HCT116 (cell line): ENCODE measurements at regions not wholly inside any gene's neighbourhood (a gene's known extent, or its start where the extent isn't known, plus 50 kb on each side); places are given as distances from the start of the nearest gene placed in this dataset.

ENCODE experiments used
- ATAC-seq: fragments of 200-7000 bp; cut with Tn5 transposase; 2 replicates; pipeline ENCODE4 v1.9.1; 2020; ENCODE audit warnings: mild to moderate bottlenecking, moderate library complexity
- BruUV-seq: library from RNA; stranded (reverse); fragments of 400-500 nt; replicated peaks from 2 replicates; lab custom pipeline; 2021; lab: Mats Ljungman, UMichigan
- CTCF ChIA-PET: fragments of 300-600 bp; sonication (Branson Sonifier 250); formaldehyde crosslinking; loops from one replicate; lab custom pipeline; 2021; ENCODE audit warnings: antibody characterized with exemption; lab: Charles Lee
- POLR2A ChIA-PET: fragments of 300-600, 350-600 bp; sonication (Branson Sonifier 250); formaldehyde crosslinking; loops from one replicate; lab custom pipeline; 2021; ENCODE audit warnings: antibody characterized with exemption; lab: Charles Lee
- RAD21 ChIA-PET, 2 experiments: fragments of 300-600 bp; sonication (Branson Sonifier 250); formaldehyde crosslinking; loops; one replicate each; lab custom pipeline; 2023; ENCODE audit warnings: low total read pairs in 2 of 2; ENCODE audit not compliant: uncharacterized antibody in 2 of 2, unreplicated experiment in 2 of 2, low non-redundant PET in 1 of 2; lab: Charles Lee
- DNase-seq: peaks from one replicate; pipeline ENCODE4 v3.0.0-alpha.2; 2010; ENCODE audit warnings: low read depth, low spot score
- H2AFZ ChIP-seq: fragments of 200-600 bp; shearing (Covaris generic), sonication (generic); 2 replicates; pipeline ENCODE4 v1.6.1; 2017; ENCODE audit warnings: low read depth, mixed run types, mixed read lengths, antibody characterized with exemption, low read length; ENCODE audit not compliant: poor library complexity, severe bottlenecking
- H3K27ac ChIP-seq: 2 replicates; pipeline ENCODE4 v1.5.1; 2012; ENCODE audit warnings: low read depth, low read length
- H3K27me3 ChIP-seq: fragments of 200-600 bp; sonication (generic); 2 replicates; pipeline ENCODE4 v1.6.1; 2016; ENCODE audit warnings: mixed run types, low read length, mixed read lengths; ENCODE audit not compliant: insufficient read depth
- H3K36me3 ChIP-seq, 2 experiments: fragments of 200-500 bp in 1 of 2; fragments of 200-600 bp in 1 of 2; sonication (Bioruptor generic) in 1 of 2; sonication (generic) in 1 of 2; 2 replicates each; pipeline versions ENCODE4 v1.5.1 to v1.6.1; 2014 to 2016; ENCODE audit warnings: low read length in 2 of 2, inconsistent platforms in 1 of 2, mixed read lengths in 1 of 2, mixed run types in 1 of 2; ENCODE audit not compliant: insufficient read depth in 2 of 2, control insufficient read depth in 1 of 2
- H3K4me1 ChIP-seq, 2 experiments: fragments of 200-600 bp in 1 of 2; sonication (generic) in 1 of 2; 2 replicates each; pipeline versions ENCODE4 v1.5.1 to v1.6.1; 2012 to 2017; ENCODE audit warnings: low read length in 2 of 2, inconsistent platforms in 1 of 2, mild to moderate bottlenecking in 1 of 2, mixed read lengths in 1 of 2, mixed run types in 1 of 2, moderate library complexity in 1 of 2; ENCODE audit not compliant: insufficient read depth in 2 of 2, control insufficient read depth in 1 of 2
- H3K4me2 ChIP-seq: fragments of 200-600 bp; sonication (generic); 2 replicates; pipeline ENCODE4 v1.6.1; 2017; ENCODE audit warnings: mixed run types, low read length, mixed read lengths
- H3K4me3 ChIP-seq, 2 experiments: fragments of 200-600 bp in 1 of 2; sonication (generic) in 1 of 2; replicated peaks in 1 of 2; 2 replicates each; pipeline ENCODE4 v1.5.1; 2011 to 2016; ENCODE audit warnings: low read length in 2 of 2, control low read depth in 1 of 2, low read depth in 1 of 2, mild to moderate bottlenecking in 1 of 2, mixed read lengths in 1 of 2, mixed run types in 1 of 2
- H3K79me2 ChIP-seq: fragments of 200-600 bp; sonication (generic); 2 replicates; pipeline ENCODE4 v1.6.1; 2017; ENCODE audit warnings: mild to moderate bottlenecking, mixed run types, low read length, moderate library complexity, mixed read lengths; ENCODE audit not compliant: insufficient read depth
- H3K9ac ChIP-seq: fragments of 200-600 bp; sonication (generic); 2 replicates; pipeline ENCODE4 v1.6.1; 2016; ENCODE audit warnings: low read length, mixed read lengths
- H3K9me2 ChIP-seq: fragments of 200-600 bp; sonication (generic), shearing (Covaris generic); 2 replicates; pipeline ENCODE4 v1.6.1; 2017; ENCODE audit warnings: mixed run types, mild to moderate bottlenecking, moderate library complexity; ENCODE audit not compliant: insufficient read depth
- H3K9me3 ChIP-seq, 2 experiments: fragments of 200-500 bp in 1 of 2; fragments of 200-600 bp in 1 of 2; sonication (Bioruptor generic) in 1 of 2; sonication (generic) in 1 of 2; 2 replicates each; pipeline ENCODE4 v1.6.1; 2014 to 2017; ENCODE audit warnings: low read length in 2 of 2, mixed read lengths in 2 of 2, inconsistent platforms in 1 of 2, low read depth in 1 of 2, mild to moderate bottlenecking in 1 of 2, mixed run types in 1 of 2, moderate library complexity in 1 of 2; ENCODE audit not compliant: control insufficient read depth in 1 of 2, insufficient read depth in 1 of 2
- H4K20me1 ChIP-seq: fragments of 200-600 bp; sonication (generic), shearing (Covaris generic); 2 replicates; pipeline ENCODE4 v1.6.1; 2017; ENCODE audit warnings: mixed run types, mild to moderate bottlenecking, moderate library complexity; ENCODE audit not compliant: insufficient read depth
- ATF3 ChIP-seq: IDR thresholded peaks from 2 replicates; pipeline ENCODE4 v1.6.1; 2012
- CBX3 ChIP-seq: IDR thresholded peaks from 2 replicates; pipeline ENCODE4 v1.6.1; 2012; ENCODE audit warnings: low read depth
- CTCF ChIP-seq, 3 experiments: fragments of 200-600 bp in 1 of 3; sonication (generic) in 1 of 3; IDR thresholded peaks in 2 of 3; conservative IDR thresholded peaks in 1 of 3; 2 replicates each; pipeline ENCODE4 v1.5.1; 2012 to 2017; ENCODE audit warnings: low read depth in 2 of 3, low read length in 2 of 3, antibody characterized with exemption in 1 of 3, borderline replicate concordance in 1 of 3, control low read depth in 1 of 3, mild to moderate bottlenecking in 1 of 3, mixed read lengths in 1 of 3, mixed run types in 1 of 3, moderate library complexity in 1 of 3; ENCODE audit not compliant: insufficient read depth in 1 of 3
- EGR1 ChIP-seq: IDR thresholded peaks from 2 replicates; pipeline ENCODE4 v1.6.1; 2012; ENCODE audit warnings: low read depth
- ELF1 ChIP-seq: IDR thresholded peaks from 2 replicates; pipeline ENCODE4 v1.6.1; 2012; ENCODE audit warnings: low read depth, borderline replicate concordance
- EZH2 ChIP-seq: fragments of 200-600 bp; sonication (generic); IDR thresholded peaks from 2 replicates; pipeline ENCODE4 v1.6.1; 2017; ENCODE audit warnings: antibody characterized with exemption, mixed run types
- EZH2phosphoT487 ChIP-seq: fragments of 200-600 bp; IDR thresholded peaks from 2 replicates; pipeline ENCODE4 v1.6.1; 2018; ENCODE audit warnings: antibody characterized with exemption, borderline replicate concordance
- FOSL1 ChIP-seq: IDR thresholded peaks from 2 replicates; pipeline ENCODE4 v1.6.1; 2012; ENCODE audit warnings: low read depth
- JUND ChIP-seq: IDR thresholded peaks from 2 replicates; pipeline ENCODE4 v1.6.1; 2012
- MAX ChIP-seq: IDR thresholded peaks from 2 replicates; pipeline ENCODE4 v1.6.1; 2012
- POLR2A ChIP-seq: IDR thresholded peaks from 2 replicates; pipeline ENCODE4 v1.7.0; 2011; ENCODE audit warnings: borderline replicate concordance; ENCODE audit not compliant: insufficient read depth, insufficient read length; ENCODE audit errors: extremely low read depth
- POLR2AphosphoS5 ChIP-seq: IDR thresholded peaks from 2 replicates; pipeline ENCODE4 v1.6.1; 2011; ENCODE audit warnings: mild to moderate bottlenecking, low read depth, low read length, moderate library complexity
- RAD21 ChIP-seq: IDR thresholded peaks from 2 replicates; pipeline ENCODE4 v1.6.1; 2012; ENCODE audit warnings: low read depth, mild to moderate bottlenecking
- REST ChIP-seq: IDR thresholded peaks from 2 replicates; pipeline ENCODE4 v1.6.1; 2012; ENCODE audit warnings: low read depth
- SIN3A ChIP-seq: IDR thresholded peaks from 2 replicates; pipeline ENCODE4 v1.6.1; 2012; ENCODE audit warnings: low read depth
- SRF ChIP-seq: IDR thresholded peaks from 2 replicates; pipeline ENCODE4 v1.6.1; 2012; ENCODE audit warnings: low read depth
- YY1 ChIP-seq: IDR thresholded peaks from 2 replicates; pipeline ENCODE4 v1.6.1; 2011; ENCODE audit warnings: low read length, low read depth, moderate library complexity, mild to moderate bottlenecking; ENCODE audit not compliant: insufficient replicate concordance; ENCODE audit errors: extremely low read depth
- ZBTB33 ChIP-seq: IDR thresholded peaks from 2 replicates; pipeline ENCODE4 v1.6.1; 2011; ENCODE audit warnings: mild to moderate bottlenecking, low read length, moderate library complexity; ENCODE audit not compliant: insufficient replicate concordance; ENCODE audit errors: extremely low read depth
- ZFX ChIP-seq: fragments of 450-650 bp; IDR thresholded peaks from 2 replicates; pipeline ENCODE4 v1.6.1; 2017
- ZNF274 ChIP-seq: fragments of 200-500 bp; sonication (Bioruptor generic); IDR thresholded peaks from 2 replicates; pipeline ENCODE4 v1.6.1; 2014; ENCODE audit warnings: mild to moderate bottlenecking, low read depth, low read length, inconsistent platforms
- intact Hi-C: fragments of 100-400 bp; cut with micrococcal nuclease; formaldehyde crosslinking; loops from 2 replicates; pipeline ENCODE4 v1.10.0; 2022

- no peak overlapping the region for H3K9ac ChIP-seq
- no peaks in the 10 kb centered on the region; a peak in 1 of 4 replicates for H3K4me1 ChIP-seq
- no peak overlapping the region for H3K4me3 ChIP-seq
- H3K27me3 ChIP-seq = no peaks in the 10 kb centered on the region
- H3K79me2 ChIP-seq = no peaks in the 10 kb centered on the region
- no peaks in the 10 kb centered on the region for H3K9me2 ChIP-seq
- no peak overlapping the region for H2AFZ ChIP-seq
- no peak overlapping the region for H3K27ac ChIP-seq
- ChIA-PET CTCF (no interaction called here), POLR2A (no interaction called here), RAD21 (no interaction called here)
- H3K36me3 ChIP-seq = no peaks in the 10 kb centered on the region
- H3K9me3 ChIP-seq = no peaks in the 10 kb centered on the region
- DNase-seq (no peak), ATAC-seq (no peak)
- intact Hi-C loops = no loop called here
- no TSS peak for BruUV-seq
- TF ChIP-seq RAD21 (no peak), MAX (no peak), POLR2A (no peak), YY1 (no peak), FOSL1 (no peak), JUND (no peak), EZH2 (no peak), SIN3A (no peak), CBX3 (no peak), SRF (no peak), ZFX (no peak), ELF1 (no peak), ATF3 (no peak), ZBTB33 (no peak), EGR1 (no peak), CTCF (IDR thresholded peaks at IDR 0.05 in 2 of 3, conservative IDR thresholded peaks at IDR 0.05 in 1 of 3; ENCODE audit: borderline replicate concordance in 1 of 3, insufficient read depth in 1 of 3, low read depth in 2 of 3, low read length in 2 of 3) (no peak), POLR2AphosphoS5 (no peak), REST (no peak), EZH2phosphoT487 (no peak), ZNF274 (no peak)
- no peak overlapping the region for H3K4me2 ChIP-seq
- H4K20me1 ChIP-seq = no peaks in the 10 kb centered on the region
Observed at GRCh38 chr6:74048387-74048786, 352.4 kb downstream of the CD109 start.
